Nephron progenitor cell (in vitro differentiated cells): ENCODE measurements at regions not wholly inside any gene's neighbourhood (a gene's known extent, or its start where the extent isn't known, plus 50 kb on each side); places are given as distances from the start of the nearest gene placed in this dataset.

Experiments used
- DNase-seq: peaks from one replicate; pipeline ENCODE4 v3.0.0; 2021
- H3K27ac Mint-ChIP-seq: 2 replicates; pipeline ENCODE4 v1.8.0; 2021; ENCODE audit warnings: mild to moderate bottlenecking, moderate library complexity, mixed read lengths
- H3K27me3 Mint-ChIP-seq: 2 replicates; pipeline ENCODE4 v1.8.0; 2021; ENCODE audit warnings: mild to moderate bottlenecking, low read depth, mixed read lengths; ENCODE audit not compliant: poor library complexity
- H3K36me3 Mint-ChIP-seq: 2 replicates; pipeline ENCODE4 v1.8.0; 2021; ENCODE audit warnings: low read depth, mixed read lengths
- H3K4me1 Mint-ChIP-seq: 2 replicates; pipeline ENCODE4 v1.8.0; 2021; ENCODE audit warnings: mixed read lengths
- H3K4me3 Mint-ChIP-seq: 2 replicates; pipeline ENCODE4 v1.8.0; 2021; ENCODE audit warnings: mild to moderate bottlenecking, moderate library complexity, mixed read lengths
- H3K9me3 Mint-ChIP-seq: 2 replicates; pipeline ENCODE4 v1.8.0; 2021; ENCODE audit warnings: mild to moderate bottlenecking, moderate library complexity, mixed read lengths
- TF ChIP-seq, protein P1 (sequence below): fragments of 200-600 bp; sonication (generic); IDR thresholded peaks from 2 replicates; pipeline ENCODE4 v1.5.0; 2021; ENCODE audit warnings: antibody characterized with exemption

DNA sequence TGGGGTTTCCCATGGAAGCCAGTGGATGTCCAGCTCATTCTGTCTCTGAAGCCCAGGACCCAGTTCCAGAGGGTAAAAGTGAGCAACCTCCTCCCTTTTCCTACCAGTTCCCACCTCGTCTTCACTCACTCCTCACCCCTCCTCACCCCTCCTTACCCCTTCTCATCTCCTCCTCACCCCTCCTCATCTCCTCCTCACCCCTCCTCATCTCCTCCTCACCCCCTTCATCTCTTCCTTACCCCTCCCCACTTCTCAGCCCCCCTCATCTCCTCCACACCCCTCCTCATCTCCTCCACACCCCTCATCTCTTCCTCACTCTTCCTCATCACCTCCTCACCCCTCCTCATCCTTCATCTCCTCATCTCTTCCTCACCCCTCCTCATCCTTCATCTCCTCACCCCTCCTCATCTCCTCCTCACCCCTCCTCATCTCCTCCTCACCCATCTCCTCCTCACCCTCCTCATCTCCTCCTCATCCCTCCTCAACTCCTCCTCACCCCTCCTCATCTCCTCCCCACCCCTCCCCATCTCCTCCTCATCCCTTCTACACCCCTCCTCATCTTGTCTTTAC is 246.1 kb downstream of the MYLK4 start:
- H3K9me3 Mint-ChIP-seq = peaks cover 7% of the 10 kb centered on the region
- H3K27ac Mint-ChIP-seq = no peak overlapping the region
- H3K4me3 Mint-ChIP-seq = no peak overlapping the region
- no peak for DNase-seq
- peaks cover 5% of the 10 kb centered on the region for H3K36me3 Mint-ChIP-seq
- TF ChIP-seq, protein P1, sequence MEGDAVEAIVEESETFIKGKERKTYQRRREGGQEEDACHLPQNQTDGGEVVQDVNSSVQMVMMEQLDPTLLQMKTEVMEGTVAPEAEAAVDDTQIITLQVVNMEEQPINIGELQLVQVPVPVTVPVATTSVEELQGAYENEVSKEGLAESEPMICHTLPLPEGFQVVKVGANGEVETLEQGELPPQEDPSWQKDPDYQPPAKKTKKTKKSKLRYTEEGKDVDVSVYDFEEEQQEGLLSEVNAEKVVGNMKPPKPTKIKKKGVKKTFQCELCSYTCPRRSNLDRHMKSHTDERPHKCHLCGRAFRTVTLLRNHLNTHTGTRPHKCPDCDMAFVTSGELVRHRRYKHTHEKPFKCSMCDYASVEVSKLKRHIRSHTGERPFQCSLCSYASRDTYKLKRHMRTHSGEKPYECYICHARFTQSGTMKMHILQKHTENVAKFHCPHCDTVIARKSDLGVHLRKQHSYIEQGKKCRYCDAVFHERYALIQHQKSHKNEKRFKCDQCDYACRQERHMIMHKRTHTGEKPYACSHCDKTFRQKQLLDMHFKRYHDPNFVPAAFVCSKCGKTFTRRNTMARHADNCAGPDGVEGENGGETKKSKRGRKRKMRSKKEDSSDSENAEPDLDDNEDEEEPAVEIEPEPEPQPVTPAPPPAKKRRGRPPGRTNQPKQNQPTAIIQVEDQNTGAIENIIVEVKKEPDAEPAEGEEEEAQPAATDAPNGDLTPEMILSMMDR = no peak
- H3K4me1 Mint-ChIP-seq = peaks cover 37% of the 10 kb centered on the region
- peaks cover 2% of the 10 kb centered on the region for H3K27me3 Mint-ChIP-seq

DNA sequence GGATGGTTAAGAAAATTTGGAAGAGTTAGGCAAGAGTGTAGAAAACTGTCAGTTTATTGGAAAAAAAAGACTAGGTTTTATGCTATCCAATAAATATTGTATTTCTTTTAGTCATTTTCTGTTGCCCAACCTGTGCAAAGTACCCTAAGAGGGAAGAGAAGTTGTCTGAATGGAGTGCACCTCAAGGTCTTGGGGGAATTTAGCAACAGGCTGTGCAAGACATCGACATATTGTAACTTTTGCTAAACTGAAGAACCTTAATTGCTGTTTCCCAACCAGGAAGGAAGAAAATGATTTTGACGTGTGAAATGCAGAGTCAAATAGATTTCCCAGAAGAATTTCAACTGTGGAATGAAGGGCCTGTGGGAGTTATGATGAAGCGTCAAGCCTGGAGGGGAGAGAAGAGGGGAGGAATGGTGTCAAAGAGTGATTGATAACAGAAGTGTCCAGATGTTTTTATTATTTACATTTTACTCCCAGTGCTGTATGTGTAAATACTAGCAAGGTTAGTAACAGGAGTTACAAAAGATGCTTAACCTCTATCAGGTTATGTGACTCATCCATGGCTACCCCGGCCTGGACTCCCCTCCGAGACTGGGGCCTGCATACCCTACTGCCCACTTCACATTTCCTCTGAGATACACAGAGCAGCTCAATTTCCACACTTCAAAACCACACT is 246.8 kb downstream of the MYLK4 start:
- DNase-seq = no peak
- peaks cover 2% of the 10 kb centered on the region for H3K27me3 Mint-ChIP-seq
- TF ChIP-seq, protein P1 = no peak
- no peak overlapping the region for H3K27ac Mint-ChIP-seq
- H3K4me1 Mint-ChIP-seq = peaks cover 43% of the 10 kb centered on the region
- peaks cover 5% of the 10 kb centered on the region for H3K36me3 Mint-ChIP-seq
- peaks cover 7% of the 10 kb centered on the region for H3K9me3 Mint-ChIP-seq
- no peak overlapping the region for H3K4me3 Mint-ChIP-seq

DNA sequence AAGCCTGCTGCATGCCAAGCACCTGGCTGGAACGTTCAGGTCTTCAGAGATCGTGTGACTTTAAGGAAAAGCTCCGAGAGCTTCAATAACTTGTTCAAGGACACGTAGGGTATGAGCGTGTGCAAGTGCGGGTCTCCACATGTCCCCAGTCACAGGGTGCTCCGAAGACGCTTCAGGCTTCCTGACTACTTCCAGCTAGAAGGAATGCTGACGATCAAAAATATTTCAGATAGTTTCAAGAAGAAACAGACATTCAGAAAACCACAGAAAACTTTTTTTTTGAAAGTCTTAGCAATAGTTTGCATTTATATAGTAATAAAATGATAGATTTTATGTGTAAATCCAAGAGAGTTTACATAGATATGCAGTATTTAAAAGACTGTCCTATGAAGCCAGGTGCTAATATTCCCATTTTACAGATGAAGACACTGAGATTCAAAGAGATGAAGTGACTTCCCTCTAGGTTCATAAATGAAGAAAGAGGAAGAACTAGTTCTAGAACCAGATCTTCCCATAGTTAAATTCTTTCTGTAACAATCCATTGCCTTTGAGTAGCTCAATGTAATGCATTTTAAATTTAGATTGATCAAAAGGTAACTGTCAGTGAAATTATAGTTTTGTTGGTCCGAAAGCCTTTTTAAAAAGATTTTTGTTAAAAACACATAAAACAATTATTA is 247.6 kb downstream of the MYLK4 start:
- no peak overlapping the region for H3K27ac Mint-ChIP-seq
- H3K4me1 Mint-ChIP-seq = peaks cover 49% of the 10 kb centered on the region

DNA sequence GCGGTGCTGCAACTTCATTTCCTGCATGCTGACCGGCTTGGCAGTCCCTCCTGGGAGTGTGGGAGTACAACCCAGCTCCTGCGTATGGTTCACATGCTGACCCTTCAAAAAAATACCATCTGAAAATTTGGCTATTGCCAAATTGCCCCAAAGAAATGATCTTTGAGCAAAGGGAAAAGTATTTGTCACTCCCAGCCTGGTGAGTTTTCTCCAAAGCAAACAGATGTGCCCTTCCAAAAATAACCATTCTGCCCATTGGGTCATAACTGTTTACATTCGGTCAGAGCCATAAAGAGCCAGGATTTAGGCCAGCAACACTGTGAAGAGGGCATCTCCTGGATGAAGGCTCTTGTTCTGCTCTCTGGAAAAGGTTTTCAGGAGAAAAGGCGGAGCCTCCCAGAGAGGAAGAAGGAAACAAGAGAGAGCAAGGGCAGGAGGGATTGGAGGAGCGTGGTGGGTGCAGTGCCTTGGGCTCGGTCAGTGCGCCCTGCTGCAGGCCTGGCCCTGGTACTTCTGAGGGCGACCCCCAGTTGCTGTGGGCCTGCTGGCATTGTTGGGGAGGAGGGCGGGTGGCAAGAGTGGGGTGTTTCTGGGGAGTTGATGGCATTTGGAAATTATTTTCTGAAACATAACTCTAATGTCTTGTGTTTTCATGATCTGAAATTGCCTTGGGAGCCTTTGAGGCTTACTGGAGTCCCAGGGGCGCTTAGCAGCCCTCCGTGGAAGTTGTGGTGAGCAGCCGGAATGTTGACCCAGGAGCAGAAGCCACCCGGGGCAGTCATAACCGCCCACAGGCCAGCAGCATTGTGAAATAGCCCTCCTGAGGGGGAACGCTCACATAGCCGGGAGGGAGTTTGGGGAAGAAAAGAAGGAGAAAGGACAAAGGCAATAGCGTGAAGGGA is 248.4 kb downstream of the MYLK4 start:
- H3K4me3 Mint-ChIP-seq = no peak overlapping the region
- TF ChIP-seq, protein P1 = no peak
- H3K27me3 Mint-ChIP-seq = peaks cover 2% of the 10 kb centered on the region
- peak overlapping the region; percentile 66 for H3K27ac Mint-ChIP-seq
- DNase-seq = no peak
- peaks cover under 1% of the 10 kb centered on the region for H3K9me3 Mint-ChIP-seq
- no peaks in the 10 kb centered on the region for H3K36me3 Mint-ChIP-seq
- H3K4me1 Mint-ChIP-seq = peaks cover 49% of the 10 kb centered on the region

More for the DNA sequence above, 247.6 kb downstream of the MYLK4 start:
- Mint-ChIP-seq H3K36me3 (peaks cover 5% of the 10 kb centered on the region), H3K27me3 (peaks cover 2% of the 10 kb centered on the region), H3K9me3 (peaks cover 7% of the 10 kb centered on the region), H3K4me3 (no peak overlapping the region)
- TF ChIP-seq, protein P1 = no peak
- DNase-seq = no peak

DNA sequence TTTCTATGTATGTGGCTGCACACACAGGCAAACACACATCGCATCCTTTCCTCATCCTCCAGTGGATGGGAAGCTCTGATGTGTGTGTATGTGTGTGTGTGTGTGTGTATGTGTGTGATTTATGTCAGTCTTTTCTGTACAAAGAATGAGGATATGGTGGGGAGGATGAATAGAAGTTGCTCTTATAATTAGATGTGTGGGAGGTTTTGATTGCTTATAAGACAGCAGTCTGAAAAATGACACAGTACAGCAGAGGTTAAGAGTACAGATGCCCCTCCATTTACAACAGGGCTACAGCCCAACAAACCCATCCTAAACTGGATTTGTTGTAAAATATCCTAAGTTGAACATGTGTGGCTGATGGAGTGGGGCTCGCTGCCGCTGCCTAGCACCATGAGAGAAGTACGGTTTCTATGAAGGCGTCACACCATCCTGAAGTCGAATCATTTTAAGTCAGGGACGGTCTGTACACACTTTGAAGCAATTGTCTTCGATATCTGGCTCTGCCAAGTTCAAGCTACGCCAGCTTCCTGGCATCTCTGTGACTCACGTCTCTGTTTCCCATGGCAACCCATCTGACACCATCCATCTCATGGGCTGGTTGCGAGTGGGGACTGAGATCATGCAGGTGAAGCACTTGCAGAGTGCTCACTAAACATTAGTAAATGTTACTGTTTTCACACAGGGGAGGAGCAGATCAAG is 252.6 kb downstream of the MYLK4 start:
- no peak for DNase-seq
- no peaks in the 10 kb centered on the region for H3K36me3 Mint-ChIP-seq
- TF ChIP-seq, protein P1 = no peak
- no peak overlapping the region for H3K4me3 Mint-ChIP-seq
- H3K4me1 Mint-ChIP-seq = peaks cover 33% of the 10 kb centered on the region
- H3K27me3 Mint-ChIP-seq = peaks cover 6% of the 10 kb centered on the region
- no peak overlapping the region for H3K27ac Mint-ChIP-seq
- no peaks in the 10 kb centered on the region for H3K9me3 Mint-ChIP-seq
